ENCODE measurements at regions not wholly inside any gene's neighbourhood (a gene's known extent, or its start where the extent isn't known, plus 50 kb on each side); places are given as distances from the start of the nearest gene placed in this dataset.

DNA sequence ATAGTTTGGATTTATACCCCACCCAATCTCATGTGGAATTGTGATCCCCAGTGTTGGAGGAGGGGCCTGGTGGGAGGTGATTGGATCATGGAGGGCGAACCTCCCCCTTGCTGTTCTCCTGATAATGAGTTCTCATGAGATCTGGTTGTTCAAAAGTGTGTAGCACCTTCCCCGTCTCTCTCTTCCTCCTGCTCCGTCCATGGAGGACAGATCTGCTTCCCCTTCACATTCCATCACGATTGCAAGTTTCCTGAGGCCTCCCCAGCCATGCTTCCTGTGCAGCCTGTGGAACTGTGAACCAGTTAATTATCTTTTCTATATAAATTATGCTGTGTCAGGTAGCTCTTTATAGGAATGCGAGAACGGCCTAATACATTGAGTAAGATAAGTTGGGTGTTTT is 518.8 kb upstream of the LCORL start:
- no peak for DNase-seq (ENCODE audit: low read depth)

DNA sequence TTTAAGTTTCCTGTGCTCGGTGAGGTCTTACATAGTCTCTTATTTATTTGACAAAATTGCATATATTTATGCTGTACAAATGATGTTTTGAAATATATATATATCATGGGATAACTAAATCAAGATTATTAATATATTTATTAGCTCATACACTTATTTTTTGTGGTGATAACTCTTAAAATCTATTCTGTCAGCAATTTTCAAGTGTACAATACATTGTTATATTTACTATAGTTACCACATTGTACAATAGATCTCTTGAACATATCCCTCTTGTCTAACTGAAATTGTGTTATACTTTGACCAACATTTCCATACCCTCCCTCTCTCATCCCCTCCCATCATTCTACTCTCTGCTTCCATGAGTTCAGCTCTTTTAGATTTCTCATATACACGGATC is 516.6 kb upstream of the LCORL start:
- DNase-seq (ENCODE audit: low read depth), result no peak

DNA sequence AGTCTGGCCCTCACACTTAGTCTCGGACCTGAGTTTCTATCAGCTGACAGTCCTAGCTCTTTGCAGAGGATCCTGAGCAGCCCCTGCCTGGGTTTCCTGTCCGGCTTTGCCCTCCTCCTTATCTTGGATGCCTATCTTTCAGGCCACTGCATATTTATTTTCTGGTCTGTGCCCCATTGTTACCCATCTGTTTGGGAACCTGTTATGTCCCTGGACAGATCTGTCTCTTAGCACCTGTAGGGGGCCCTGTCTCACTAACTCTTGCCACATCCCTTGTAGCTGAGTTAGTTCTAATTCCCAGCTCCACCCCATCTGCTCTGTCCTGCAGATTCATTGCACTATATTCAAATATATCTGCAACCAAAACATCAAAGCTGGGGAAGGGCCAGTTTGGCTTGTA is 514.9 kb upstream of the LCORL start:
- DNase-seq (ENCODE audit: low read depth), result no peak

DNA sequence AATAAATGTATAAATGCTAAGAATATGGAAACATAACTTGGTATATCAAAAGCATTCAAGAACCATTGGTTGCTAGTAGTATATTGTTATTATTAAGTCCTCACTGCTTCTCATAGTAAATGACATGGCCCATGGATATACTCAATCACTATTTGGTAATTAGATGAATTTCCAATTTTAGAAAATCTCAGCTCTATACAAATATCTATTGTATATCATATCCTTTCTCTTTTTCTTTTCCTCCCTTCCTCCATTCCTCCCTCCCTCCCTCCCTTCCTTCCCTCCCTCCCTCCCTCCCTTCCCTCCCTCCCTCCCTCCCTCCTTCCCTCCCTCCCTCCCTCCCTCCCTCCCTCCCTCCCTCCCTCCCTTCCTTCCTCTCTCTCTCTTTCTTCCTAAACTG is 514.4 kb upstream of the LCORL start:
- no peak for DNase-seq (ENCODE audit: low read depth)

DNA sequence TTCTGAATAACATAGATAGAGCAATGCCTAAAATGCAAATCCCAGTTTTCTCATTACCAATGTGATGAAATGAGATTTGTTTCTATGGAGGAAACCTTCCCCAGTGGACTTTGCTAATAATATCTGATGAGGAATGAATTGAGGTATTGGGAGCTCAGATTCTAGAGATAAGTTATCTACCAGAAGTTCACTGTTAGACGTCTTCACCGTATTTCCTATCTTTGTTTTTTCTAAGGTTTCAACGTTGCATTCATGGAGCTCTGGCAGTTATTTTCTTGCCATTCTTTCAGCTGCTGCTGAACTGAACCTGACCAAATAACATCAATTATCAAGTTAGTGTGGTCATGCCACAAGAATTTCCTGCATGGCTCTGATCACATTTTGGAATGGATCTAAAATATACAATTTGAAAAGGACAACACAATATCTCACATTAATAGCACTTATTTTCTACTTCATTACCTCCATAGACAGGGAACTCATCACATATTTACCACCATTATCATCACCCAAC is 511.8 kb upstream of the LCORL start:
- no peak for DNase-seq (ENCODE audit: low read depth)

DNA sequence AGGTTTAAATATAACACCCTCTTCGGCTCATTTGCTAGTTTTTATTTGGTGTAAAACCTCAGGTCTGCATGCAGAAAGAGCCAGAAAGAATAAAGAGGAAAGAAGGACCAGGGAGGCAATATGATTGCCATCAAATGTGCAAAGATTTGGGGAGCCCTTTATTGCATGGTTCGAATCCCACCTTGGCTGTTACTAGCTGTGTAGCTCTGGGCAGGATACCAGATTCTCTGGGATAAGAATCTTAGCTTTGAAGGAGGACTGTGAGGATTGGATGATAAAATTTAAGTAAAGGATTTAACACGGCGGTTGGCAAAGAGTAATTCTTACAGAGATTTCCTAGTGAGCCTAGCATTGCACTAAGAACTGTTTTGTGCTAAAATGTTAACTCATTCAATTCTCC is 510.2 kb upstream of the LCORL start:
- no peak for DNase-seq (ENCODE audit: low read depth)

DNA sequence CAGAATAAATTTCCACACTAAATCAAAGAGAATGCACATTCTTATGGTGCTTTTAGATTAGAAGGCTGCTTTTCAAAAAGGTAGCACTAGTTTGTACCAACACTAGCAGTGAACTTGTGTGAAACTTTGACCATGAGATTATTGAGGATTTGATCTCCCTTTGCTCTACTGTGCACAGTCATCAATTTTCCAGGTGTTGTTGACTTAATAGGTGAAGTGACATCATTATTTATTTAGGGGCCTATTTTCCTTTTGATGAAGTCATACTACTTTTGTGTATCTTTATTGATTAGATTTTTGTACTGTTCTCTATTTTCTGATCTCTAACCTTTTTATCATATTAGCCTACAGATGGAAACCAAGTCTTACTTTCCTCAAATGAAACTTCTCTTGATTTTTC is 507.9 kb upstream of the LCORL start:
- no peak for DNase-seq (ENCODE audit: low read depth)

DNA sequence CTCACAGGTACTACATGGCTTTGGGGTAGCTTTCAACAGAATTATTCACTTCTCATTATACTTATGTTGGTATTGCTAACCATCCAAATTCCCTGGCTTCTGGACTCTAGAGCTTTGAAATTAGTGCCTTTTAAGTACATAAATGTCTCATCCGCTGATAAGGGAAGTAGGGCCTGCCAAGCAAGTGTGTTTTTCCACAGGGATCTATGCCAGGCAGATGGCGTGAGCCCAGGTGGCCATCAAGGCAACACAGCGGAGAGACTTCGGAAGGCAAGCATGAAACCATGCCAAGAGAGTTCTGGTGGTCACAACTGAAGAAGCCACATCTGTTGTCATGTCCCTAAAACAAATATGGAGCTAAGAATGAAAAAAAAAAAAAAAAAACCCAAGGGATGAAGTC is 503.1 kb upstream of the LCORL start:
- DNase-seq (ENCODE audit: low read depth), result no peak

DNA sequence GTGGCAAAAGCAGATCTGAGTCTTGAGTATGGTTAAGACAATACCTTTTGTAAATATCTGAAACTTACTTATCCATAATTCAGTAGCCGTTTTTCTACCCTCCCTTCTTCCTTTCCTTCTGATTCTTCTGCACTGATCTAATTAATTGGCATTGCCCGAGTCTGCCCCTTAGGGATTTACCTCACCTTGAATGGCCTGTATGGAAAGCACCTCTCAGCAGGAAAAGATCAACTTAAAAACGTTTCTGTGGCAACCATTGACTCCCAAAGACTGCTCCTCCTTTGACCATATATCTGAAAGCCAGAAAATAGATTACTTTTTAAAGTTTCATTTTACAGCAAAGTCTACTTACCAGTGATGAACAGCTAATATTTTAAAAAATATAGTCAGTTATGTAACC is 496.5 kb upstream of the LCORL start:
- no peak for DNase-seq (ENCODE audit: low read depth)

DNA sequence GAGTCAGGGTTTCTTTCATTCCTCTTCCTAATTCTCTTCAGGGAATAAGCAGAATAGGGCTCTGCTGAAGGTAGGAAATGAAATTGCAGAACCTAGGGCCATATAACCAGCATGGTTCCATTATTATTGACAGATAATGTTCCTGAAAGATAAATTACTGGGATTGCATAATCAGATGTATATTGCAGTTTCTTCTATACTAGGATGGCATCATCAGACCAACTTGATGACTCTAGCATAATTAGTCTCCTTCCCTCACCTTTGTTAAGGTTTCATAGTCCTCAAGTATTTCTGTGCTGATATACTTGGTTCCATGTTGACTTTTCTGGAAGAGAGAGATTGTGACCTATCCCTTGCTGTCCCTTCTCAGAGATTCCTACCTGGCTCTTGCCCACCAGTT is 492.3 kb upstream of the LCORL start:
- no peak for DNase-seq (ENCODE audit: low read depth)

DNA sequence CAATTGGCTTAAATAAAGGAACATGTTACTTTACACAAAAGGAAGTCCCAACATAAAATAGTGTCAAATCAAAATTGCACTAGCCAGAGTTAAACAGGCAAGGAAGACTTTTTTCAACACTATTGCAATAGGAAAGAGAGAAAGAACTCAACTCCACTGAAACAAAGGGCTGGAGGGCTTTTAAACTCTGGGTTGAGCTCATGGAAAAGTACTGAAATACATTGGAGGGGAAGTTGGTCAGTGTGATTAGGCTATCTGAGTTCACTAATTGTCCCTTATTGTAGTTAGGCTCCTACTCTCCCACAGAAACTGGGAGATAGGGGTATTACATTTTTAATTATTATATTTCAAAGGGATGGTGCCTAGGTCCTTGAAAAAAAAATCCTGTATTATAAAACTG is 491.2 kb upstream of the LCORL start:
- DNase-seq (ENCODE audit: low read depth), result no peak

DNA sequence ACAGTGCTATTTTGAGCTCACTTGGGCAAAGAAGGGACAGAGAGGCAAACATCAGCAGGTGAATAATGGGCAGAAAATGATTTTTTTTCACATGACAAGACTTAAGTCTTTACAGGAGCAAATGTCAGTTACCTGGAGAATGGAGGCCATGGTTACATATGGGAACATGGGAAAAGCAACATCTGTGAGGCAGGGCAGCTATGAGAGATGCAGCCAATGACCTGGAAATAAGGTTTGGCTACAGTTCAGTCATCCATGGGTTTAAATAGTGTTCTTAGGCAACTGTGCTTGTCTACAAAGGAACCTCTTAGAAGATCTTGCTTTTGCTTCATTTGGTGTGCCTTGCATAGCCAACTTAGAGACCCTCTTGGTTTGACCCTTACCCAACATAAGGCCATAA is 490.2 kb upstream of the LCORL start:
- DNase-seq (ENCODE audit: low read depth), result no peak

DNA sequence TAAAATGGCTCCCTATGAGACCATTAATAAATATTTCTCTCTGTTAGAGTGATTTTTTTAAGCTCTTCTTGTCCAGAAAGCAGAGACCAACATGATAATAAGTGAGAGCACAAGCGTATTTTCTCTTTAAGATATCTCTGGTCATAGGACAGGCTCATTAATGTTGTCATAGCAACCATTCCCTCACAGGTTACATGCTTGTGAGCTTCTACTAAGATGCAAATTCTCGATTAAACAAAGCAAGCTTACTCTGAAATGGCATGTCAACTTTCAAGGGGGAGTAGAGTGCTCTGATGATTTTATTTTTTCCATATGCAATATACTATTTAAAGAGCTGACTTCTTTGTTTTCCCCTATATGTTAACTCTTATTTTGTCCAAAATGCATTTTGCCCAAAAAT is 487.2 kb upstream of the LCORL start:
- DNase-seq (ENCODE audit: low read depth), result no peak

DNA sequence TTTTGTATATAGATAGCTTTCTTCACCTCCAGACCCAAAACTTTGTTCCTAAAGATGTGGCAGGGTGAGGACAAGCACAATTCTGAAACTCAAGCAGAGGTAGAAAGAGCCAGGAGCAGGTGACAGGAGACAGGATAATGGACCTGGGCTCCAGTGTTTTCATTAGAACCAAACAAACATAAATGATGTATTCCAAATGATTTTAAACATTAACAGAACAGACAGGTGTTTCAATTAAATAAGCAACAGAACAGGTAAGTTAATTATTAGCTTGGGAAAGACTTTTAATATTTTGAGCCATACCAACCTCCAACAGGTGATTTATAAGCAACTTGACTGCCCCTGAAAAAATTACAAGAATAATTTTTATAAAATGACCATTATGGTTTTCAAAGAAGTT is 459.4 kb upstream of the LCORL start:
- no peak for DNase-seq (ENCODE audit: low read depth)

DNA sequence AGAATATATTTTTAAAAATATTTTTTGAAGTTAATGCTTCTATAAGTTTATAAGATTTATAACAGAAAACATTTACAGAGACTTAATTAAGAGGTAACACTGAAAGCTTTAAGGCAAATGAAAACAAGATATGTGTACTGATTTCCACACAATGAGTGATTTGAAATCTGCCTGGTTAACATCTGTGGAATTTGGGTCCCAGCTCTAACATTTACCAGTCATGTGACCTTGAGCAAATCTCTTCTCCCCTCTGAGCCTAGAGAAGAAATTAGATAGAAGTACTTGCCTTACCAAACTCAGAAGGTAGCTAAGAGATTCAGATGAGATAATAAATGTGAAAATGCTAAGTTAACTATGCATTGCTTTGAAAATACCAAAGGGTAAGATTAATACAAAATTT is 458.8 kb upstream of the LCORL start:
- no peak for DNase-seq (ENCODE audit: low read depth)

DNA sequence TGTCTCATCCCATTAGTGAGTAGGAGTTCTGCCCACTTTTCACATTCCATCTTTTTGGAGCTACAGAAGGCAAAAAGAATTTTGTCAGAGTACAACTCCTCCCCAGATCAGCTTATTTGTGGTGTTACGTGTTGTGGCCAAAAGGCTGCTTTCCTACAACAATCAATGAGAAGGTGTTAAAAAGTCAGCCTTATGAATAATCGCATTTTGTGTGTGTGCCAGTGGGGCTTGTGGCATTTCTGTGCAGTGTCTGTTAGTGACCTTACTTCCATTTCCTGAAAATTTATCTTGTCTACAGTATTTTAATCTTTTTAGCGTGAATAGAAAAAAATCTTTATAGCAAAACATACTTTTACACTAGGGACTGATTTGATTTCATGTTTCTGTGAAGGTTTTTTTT is 458.3 kb upstream of the LCORL start:
- DNase-seq (ENCODE audit: low read depth), result no peak

DNA sequence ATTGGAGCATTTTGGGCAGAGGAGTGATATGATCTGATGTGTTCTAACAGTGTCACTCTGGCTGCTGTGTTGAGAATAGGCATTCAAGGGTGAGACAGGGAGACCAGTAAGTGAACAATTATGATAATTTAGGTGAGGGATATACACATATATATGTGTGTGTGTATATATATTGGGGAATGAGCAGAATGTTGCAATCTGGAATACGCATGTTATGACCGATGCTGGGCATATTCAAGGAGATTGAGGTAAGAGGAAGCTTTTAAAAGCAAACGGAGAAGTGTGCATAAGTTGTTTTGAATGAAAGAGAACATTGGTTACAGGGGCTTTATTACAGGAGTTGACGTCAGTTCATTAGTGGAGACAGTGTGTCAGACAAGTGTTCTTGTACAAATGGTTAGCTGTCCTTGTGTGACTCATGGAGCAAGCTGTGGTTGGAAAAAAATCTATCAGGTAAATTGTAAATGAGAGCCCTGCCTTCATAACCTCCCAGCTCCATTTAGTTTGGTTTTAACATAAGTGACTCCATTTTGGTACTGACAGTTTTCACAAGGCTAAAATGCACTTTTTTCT is 442.5 kb upstream of the LCORL start:
- DNase-seq (ENCODE audit: low read depth), result no peak

DNA sequence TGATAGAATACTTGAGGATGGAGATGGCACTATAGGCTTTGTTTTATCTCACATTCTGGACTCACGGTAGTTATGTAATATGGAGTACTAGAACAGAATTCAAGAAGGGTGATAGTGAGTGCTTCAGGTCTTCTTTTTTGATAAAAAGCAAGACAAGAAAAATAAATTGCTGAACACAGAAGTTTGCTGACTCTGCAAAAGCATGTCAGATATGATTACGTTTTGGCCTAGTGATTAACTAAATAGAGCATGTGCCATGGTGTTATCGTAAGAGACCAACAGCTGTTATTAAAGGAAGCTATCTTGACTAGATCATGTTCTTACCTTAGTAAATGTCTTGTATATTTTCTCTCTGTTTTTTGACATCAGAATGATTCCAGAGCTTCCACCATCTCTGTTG is 436.9 kb upstream of the LCORL start:
- DNase-seq (ENCODE audit: low read depth), result no peak

DNA sequence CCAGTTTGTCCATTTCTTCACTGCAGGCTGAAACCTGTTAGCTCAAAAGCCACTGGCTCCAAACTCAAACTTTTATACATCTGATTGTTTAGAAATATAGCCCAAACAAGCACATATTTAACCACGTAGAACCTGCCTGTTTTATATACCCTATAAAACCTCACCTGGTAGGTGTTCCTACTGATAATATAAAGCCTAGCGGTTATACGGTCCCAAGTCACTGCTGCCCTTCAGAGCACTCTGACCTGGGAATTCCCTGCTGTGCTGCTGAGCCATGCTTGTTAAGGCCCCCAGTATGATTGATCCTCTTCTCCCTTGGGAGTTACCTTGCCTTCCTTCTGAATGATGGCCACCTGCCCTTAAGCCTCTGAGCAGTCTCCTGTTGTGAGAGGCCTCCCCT is 432.8 kb upstream of the LCORL start:
- no peak for DNase-seq (ENCODE audit: low read depth)

DNA sequence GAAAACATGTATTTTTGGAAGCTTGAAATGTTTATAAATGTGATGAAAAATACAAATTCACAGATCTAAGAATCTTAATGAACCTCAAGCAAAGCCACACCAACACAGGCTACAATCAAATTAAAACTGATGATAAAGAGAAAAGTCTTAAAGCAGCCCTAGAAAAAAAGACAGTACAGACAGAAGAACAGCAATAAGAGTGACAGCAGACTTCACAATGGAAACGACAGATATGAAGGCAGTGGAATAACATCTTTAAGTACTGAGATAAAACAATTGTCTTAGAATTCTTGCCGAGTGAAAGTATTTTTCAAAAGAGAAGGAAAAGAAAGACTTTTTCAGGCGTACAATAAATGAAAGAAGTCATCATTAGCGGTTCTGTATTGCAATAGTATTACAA is 423.6 kb upstream of the LCORL start:
- DNase-seq (ENCODE audit: low read depth), result no peak

DNA sequence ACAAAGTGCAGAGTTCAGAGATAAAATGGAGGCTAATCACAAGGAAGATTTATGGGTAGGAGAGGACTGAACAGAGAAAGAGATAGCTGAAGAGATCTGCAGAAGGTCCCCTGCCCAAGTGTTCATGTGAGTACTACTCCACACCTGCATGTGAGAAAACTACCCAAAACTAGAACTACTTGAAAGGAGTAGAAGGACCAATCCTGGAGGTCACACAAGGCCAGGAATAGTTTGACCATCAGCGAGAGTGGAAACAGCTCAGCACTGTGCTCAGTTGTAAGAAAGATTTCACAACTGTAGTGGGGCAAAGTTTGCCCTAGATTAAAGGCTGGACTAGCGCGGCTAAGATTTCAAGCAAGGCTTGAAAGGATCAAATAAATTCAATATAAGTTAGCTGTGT is 422.7 kb upstream of the LCORL start:
- DNase-seq (ENCODE audit: low read depth), result no peak

DNA sequence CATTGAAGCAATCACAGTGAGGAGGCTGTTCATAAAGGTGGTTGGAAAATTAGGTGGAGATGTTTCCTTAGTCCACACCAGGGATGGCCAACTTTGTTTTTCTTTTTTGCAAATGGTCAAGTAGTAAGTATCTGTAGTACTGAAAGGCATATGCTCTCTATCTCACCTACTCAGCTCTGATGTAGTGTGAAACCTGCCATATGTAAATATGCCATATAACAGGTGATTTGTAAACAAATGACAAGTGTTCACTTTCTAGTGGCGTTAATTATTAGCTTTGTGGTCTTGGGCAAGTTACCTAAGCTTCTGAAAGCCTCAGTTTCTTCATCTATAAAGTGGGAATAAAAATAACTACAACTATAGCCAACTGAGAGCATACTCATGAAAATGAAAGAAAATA is 421.4 kb upstream of the LCORL start:
- no peak for DNase-seq (ENCODE audit: low read depth)

DNA sequence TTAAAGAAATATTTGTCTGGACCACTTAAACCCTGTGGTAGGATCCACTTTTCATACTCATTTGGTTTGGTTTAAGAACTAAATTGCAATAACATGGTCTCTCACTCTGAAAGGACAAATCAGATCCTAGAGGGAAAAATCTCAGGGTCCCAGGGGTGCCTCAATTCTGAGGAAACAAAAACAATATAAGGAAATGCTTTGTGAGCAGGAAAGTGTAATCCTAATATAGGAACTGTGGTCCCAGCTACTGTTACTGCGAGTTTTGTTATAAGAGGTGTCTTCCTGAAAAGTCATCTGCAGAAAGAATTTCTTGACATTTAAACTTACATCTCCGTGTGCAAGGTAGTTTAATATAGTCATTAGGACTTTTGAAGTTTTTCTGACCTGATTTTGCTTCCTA is 420.1 kb upstream of the LCORL start:
- no peak for DNase-seq (ENCODE audit: low read depth)

DNA sequence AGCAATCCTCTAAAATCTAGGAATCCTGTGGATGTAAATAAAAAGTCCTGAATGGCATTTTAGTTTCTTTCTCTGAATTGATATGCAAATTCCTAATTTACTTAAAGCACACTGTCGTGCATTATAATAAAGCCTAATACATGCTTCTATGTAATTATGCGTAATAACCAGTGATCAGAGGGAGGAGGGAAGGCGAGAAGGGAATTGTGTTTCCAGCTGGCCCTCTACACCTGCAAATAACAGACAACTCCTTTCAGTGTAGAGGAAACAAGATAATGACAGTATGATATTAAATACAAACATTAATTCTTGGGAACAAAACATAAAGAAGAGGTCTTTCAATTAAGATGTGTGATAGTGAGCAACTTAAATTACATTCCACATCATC is 419.6 kb upstream of the LCORL start:
- no peak for DNase-seq (ENCODE audit: low read depth)

Data from stimulated activated CD8-positive, alpha-beta memory T cell treated with anti-CD3 and anti-CD28 coated beads, Interleukin-4, amount 100 ng/mL, for 24 hours (primary cell).